ENCODE measurements at regions not wholly inside any gene's neighbourhood (a gene's known extent, or its start where the extent isn't known, plus 50 kb on each side); places are given as distances from the start of the nearest gene placed in this dataset.
"Not testable (repeated sequence)": the region's sequence is repeated elsewhere in the genome, so short reads cannot be mapped to it uniquely, and the experiment has no call there.

DNA sequence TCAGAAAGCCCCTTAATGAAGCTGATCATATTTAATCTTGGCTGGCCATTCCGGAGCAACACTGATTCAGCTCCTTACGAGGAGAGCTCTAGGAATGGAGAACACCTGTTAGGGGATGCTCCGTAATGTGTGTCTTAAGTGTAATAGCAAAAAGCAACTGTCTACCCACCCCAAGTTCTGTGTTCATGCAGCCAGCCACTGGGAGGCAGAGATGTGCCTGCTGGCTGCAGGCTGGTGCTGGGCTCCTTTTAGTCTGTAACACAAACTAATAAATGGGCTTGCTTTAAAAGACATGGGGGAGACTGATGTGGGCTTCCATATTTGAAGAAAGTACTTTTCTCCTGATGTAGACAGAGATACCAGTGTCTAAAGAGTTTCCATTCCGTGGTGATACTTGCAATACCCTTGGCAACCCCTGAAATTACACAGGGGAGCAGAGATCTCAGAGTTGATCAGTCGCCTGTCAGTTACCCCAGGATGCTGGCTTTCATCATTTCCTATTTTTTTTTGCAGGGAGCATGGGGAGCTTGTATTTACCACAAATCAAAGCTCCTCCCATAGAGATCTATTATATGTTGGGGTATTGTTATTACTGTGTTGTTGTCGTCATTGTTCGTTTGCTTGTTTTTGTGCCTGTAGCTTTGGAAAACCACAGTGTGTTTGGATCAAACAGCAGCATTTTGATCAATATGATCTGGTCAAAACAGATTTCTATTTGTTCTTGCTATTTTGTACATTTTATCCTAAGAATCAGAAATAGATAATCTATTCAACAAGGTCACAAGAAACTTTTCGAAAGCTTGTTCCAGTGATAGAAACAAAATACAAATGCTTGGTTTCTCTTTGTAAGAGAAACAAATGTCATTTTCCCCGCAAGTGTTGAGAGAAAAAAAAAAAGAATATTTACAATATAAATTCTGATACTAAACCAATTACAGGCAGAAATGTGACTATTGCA lies 65.8 kb downstream of the MTX3 start:
- DNase-seq (ENCODE audit: low spot score), result no peak
- TF ChIP-seq, protein P1, sequence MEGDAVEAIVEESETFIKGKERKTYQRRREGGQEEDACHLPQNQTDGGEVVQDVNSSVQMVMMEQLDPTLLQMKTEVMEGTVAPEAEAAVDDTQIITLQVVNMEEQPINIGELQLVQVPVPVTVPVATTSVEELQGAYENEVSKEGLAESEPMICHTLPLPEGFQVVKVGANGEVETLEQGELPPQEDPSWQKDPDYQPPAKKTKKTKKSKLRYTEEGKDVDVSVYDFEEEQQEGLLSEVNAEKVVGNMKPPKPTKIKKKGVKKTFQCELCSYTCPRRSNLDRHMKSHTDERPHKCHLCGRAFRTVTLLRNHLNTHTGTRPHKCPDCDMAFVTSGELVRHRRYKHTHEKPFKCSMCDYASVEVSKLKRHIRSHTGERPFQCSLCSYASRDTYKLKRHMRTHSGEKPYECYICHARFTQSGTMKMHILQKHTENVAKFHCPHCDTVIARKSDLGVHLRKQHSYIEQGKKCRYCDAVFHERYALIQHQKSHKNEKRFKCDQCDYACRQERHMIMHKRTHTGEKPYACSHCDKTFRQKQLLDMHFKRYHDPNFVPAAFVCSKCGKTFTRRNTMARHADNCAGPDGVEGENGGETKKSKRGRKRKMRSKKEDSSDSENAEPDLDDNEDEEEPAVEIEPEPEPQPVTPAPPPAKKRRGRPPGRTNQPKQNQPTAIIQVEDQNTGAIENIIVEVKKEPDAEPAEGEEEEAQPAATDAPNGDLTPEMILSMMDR (IDR thresholded peaks at IDR 0.05; ENCODE audit: borderline replicate concordance, control extremely low read depth, extremely low read depth, insufficient read depth, missing control alignments), result no peak
- in situ Hi-C loops (cut with MboI; ENCODE audit: low sequenced_read_pairs, unreplicated experiment), result no loop called here

DNA sequence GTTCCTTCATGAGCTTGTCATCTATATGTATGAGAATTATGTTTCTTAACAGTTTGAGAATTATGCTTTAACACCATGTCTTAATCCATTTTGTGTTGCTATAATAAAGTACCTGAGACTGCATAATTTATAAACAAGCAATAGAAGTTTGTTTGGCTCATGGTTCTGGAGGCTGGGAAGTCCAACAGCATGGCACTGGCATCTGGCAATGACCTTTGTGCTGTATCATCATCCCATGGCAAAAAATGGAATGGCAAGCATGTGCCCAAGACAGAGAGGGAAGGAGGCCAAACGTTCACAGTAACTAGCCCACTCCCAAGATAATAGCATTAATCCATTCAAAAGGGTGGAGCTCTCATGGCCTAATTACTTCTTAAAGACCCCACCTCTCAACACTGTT lies 67.6 kb downstream of the MTX3 start:
- in situ Hi-C loops (cut with MboI; ENCODE audit: low sequenced_read_pairs, unreplicated experiment), result no loop called here
- TF ChIP-seq, protein P1 (IDR thresholded peaks at IDR 0.05; ENCODE audit: borderline replicate concordance, control extremely low read depth, extremely low read depth, insufficient read depth, missing control alignments), result no peak
- DNase-seq (ENCODE audit: low spot score), result no peak

DNA sequence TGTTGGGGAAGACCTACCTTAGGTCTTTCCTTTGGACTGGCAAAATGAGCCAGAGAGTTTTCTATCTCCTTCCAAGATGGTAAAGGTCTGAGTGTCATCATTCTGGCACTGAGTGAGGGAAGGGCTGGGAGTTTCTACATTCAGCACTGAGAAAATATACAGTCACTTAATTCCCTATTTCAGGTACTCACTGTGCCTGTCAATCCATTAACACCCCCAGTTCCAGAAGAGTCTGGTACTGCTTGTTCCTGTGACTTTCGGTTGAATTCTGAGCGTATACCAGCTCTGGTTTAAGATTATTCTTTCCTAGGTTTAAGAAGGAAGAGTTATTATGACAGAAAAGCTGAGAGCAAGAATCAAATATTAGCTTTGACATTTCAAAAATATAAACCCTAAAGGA lies 68.4 kb downstream of the MTX3 start:
- TF ChIP-seq, protein P1 (IDR thresholded peaks at IDR 0.05; ENCODE audit: borderline replicate concordance, control extremely low read depth, extremely low read depth, insufficient read depth, missing control alignments), result no peak
- DNase-seq (ENCODE audit: low spot score), result no peak
- in situ Hi-C loops (cut with MboI; ENCODE audit: low sequenced_read_pairs, unreplicated experiment), result no loop called here

DNA sequence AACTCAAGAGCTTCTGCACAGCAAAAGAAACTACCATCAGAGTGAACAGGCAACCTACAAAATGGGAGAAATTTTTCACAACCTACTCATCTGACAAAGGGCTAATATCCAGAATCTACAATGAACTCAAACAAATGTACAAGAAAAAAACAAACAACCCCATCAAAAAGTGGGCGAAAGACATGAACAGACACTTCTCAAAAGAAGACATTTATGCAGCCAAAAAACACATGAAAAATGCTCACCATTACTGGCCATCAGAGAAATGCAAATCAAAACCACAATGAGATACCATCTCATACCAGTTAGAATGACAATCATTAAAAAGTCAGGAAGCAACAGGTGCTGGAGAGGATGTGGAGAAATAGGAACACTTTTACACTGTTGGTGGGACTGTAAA lies 83.6 kb downstream of the MTX3 start:
- in situ Hi-C loops (cut with MboI; ENCODE audit: low sequenced_read_pairs, unreplicated experiment), result not testable (repeated sequence)

DNA sequence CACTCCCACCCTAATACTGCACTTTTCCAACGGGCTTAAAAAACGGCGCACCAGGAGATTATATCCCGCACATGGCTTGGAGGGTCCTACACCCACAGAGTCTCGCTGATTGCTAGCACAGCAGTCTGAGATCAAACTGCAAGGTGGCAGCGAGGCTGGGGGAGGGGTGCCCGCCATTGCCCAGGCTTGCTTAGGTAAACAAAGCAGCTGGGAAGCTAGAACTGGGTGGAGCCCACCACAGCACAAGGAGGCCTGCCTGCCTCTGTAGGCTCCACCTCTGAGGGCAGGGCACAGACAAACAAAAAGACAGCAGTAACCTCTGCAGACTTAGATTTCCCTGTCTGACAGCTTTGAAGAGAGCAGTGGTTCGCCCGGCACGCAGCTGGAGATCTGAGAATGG lies 88.5 kb downstream of the MTX3 start:
- in situ Hi-C loops (cut with MboI; ENCODE audit: low sequenced_read_pairs, unreplicated experiment); DNase-seq (ENCODE audit: low spot score): not testable (repeated sequence)

More for the DNA sequence above, 83.6 kb downstream of the MTX3 start:
- not testable (repeated sequence) for DNase-seq (ENCODE audit: low spot score)

DNA sequence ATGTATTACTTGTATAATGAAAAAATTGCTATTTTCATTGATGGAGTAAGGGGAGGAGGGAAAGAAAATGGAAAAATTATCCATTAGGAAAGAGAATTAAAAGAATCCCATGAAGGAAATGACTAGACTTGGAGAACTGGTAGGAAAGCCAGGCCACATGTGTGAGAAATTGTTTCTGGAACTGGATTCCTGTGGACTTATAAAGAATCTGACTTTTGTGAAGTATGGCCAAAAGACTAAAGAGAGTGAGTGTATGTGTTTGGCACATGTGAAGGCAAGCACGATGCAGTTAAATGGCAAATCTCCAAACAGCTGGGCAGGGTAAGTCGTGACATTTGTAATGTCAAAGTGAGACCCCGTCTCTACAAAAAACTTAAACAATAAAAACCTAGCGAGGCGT lies 89.4 kb downstream of the MTX3 start:
- in situ Hi-C loops (cut with MboI; ENCODE audit: low sequenced_read_pairs, unreplicated experiment), result no loop called here
- TF ChIP-seq, protein P1 (IDR thresholded peaks at IDR 0.05; ENCODE audit: borderline replicate concordance, control extremely low read depth, extremely low read depth, insufficient read depth, missing control alignments), result no peak
- no peak for DNase-seq (ENCODE audit: low spot score)

DNA sequence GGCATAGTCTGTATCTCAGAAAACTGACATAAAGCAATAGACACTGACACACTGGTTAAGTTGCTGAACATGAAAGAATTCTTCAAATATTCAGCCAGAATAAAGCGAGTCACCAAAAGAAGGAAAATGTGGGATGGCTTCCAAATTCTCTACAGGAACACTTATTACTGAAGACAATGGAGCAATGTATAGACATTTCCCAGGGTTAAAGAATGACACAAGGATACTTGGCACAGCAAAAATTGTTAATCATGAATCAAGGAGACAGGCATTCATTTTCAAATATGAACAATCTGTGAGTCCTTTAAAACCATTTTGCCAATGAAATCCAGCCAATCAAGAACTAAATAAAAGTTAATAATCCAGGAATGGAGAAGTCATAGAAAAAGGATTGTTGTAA lies 92.5 kb downstream of the MTX3 start:
- TF ChIP-seq, protein P1 (IDR thresholded peaks at IDR 0.05; ENCODE audit: borderline replicate concordance, control extremely low read depth, extremely low read depth, insufficient read depth, missing control alignments), result no peak
- no peak for DNase-seq (ENCODE audit: low spot score)
- in situ Hi-C loops (cut with MboI; ENCODE audit: low sequenced_read_pairs, unreplicated experiment), result loop anchor here (25.0 kb wide), 1 partner anchor 414 kb away; the partner anchor contains the start of gene SPZ1
